ENCODE measurements at regions not wholly inside any gene's neighbourhood (a gene's known extent, or its start where the extent isn't known, plus 50 kb on each side); places are given as distances from the start of the nearest gene placed in this dataset.

DNA sequence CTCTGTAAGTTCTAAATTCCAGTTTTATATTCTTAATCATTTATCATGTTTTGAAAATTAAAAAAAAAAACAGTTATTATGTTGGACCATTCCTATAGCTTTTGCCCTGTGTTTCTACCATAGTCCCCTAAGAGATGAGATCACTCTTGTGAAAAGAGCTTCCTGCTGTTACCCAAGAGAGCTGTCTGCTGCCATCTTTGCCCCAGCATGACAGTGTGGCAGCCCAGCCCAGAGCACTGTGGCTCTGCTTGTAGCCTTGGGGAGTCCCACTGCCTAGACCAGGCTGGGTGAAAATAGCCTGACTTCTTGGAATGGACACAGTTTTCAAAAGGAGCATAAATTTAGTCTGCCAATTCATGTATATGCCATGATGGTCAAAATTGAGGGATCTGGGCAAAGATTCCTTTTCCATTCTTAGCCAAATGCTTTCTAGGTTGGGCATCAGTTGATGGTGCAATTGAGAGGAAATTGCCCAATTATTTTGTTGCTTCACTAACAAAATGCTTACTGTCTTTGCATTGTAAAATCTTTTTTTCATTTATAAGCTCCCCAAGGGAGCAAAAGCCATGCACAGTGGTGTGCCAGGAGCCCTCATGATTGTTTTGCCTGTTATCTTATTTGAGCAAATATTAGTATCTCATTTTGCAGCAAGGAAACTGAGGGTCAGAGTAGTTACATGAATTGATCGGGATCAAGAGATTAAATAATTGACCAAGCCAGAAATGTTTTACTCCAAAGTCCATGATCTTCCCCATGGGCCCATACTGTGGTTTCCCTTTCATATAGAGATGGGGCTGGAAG is 72.8 kb downstream of the ETS2 start:
- Mint-ChIP-seq H3K4me3 (ENCODE audit: unreplicated experiment) (no peak overlapping the region), H3K36me3 (ENCODE audit: insufficient read depth, unreplicated experiment) (no peaks in the 10 kb centered on the region), H3K27ac (ENCODE audit: low read depth, unreplicated experiment) (no peak overlapping the region), H3K27me3 (ENCODE audit: insufficient read depth, unreplicated experiment) (no peaks in the 10 kb centered on the region), H3K9me3 (ENCODE audit: unreplicated experiment) (peaks cover 6% of the 10 kb centered on the region), H3K4me1 (ENCODE audit: insufficient read depth, unreplicated experiment) (peaks cover 28% of the 10 kb centered on the region)
- BruUV-seq (replicated peaks) = no TSS peak
- ChIA-PET CTCF (interaction anchor here (0.6 kb wide), 1 partner anchor 260 kb away, joined by 3 read pairs; no protein-coding TSS in a partner anchor), POLR2A (interaction anchor here (0.5 to 3.3 kb wide), 16 partner anchors 9 to 115 kb away, joined by 3 to 16 read pairs (median 4); partner anchors contain the start of gene ETS2)
- intact Hi-C loops (cut with micrococcal nuclease) = no loop called here
- peak; percentile 74 for DNase-seq (ENCODE audit: unreplicated experiment)
- TF ChIP-seq, protein P1, sequence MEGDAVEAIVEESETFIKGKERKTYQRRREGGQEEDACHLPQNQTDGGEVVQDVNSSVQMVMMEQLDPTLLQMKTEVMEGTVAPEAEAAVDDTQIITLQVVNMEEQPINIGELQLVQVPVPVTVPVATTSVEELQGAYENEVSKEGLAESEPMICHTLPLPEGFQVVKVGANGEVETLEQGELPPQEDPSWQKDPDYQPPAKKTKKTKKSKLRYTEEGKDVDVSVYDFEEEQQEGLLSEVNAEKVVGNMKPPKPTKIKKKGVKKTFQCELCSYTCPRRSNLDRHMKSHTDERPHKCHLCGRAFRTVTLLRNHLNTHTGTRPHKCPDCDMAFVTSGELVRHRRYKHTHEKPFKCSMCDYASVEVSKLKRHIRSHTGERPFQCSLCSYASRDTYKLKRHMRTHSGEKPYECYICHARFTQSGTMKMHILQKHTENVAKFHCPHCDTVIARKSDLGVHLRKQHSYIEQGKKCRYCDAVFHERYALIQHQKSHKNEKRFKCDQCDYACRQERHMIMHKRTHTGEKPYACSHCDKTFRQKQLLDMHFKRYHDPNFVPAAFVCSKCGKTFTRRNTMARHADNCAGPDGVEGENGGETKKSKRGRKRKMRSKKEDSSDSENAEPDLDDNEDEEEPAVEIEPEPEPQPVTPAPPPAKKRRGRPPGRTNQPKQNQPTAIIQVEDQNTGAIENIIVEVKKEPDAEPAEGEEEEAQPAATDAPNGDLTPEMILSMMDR (IDR thresholded peaks at IDR 0.05; ENCODE audit: unreplicated experiment) = no peak

- TF ChIP-seq, protein P1 (IDR thresholded peaks at IDR 0.05; ENCODE audit: unreplicated experiment) = no peak
- H3K4me1 Mint-ChIP-seq (ENCODE audit: insufficient read depth, unreplicated experiment) = peaks cover 28% of the 10 kb centered on the region
- H3K27me3 Mint-ChIP-seq (ENCODE audit: insufficient read depth, unreplicated experiment) = no peaks in the 10 kb centered on the region
- POLR2A ChIA-PET = interaction anchor here (0.9 to 2.0 kb wide), 5 partner anchors 9 to 66 kb away, joined by 3 to 13 read pairs (median 4); no protein-coding TSS in a partner anchor
- H3K4me3 Mint-ChIP-seq (ENCODE audit: unreplicated experiment) = no peak overlapping the region
- DNase-seq (ENCODE audit: unreplicated experiment) = peak; percentile 83
- no TSS peak for BruUV-seq (replicated peaks)
- CTCF ChIA-PET = interaction anchor here (1.1 kb wide), 1 partner anchor 118 kb away, joined by 3 read pairs; no protein-coding TSS in a partner anchor
- no peaks in the 10 kb centered on the region for H3K9me3 Mint-ChIP-seq (ENCODE audit: unreplicated experiment)
- peak overlapping the region; percentile 77 for H3K27ac Mint-ChIP-seq (ENCODE audit: low read depth, unreplicated experiment)
- no peaks in the 10 kb centered on the region for H3K36me3 Mint-ChIP-seq (ENCODE audit: insufficient read depth, unreplicated experiment)
- intact Hi-C loops (cut with micrococcal nuclease) = no loop called here
Measured at GRCh38 chr21:38875694-38876492, 70.2 kb downstream of the ETS2 start.
